Mucosa of gallbladder (tissue), 1 donor: ENCODE measurements at regions not wholly inside any gene's neighbourhood (a gene's known extent, or its start where the extent isn't known, plus 50 kb on each side); places are given as distances from the start of the nearest gene placed in this dataset.
"Not testable (repeated sequence)": the region's sequence is repeated elsewhere in the genome, so short reads cannot be mapped to it uniquely, and the experiment has no call there.

Experiments
- DNase-seq: peaks from one replicate; pipeline ENCODE4 v3.0.0-alpha.2; 2020; ENCODE audit warnings: low spot score
- donor health status: DM: no; HTN: no; CAD: no.

- no peak for DNase-seq
Measured at GRCh38 chr2:35337922-35338321, 1017.7 kb upstream of the CRIM1 start.

- DNase-seq = no peak
Measured at GRCh38 chr2:35314049-35314448, 1041.5 kb upstream of the CRIM1 start.

DNA sequence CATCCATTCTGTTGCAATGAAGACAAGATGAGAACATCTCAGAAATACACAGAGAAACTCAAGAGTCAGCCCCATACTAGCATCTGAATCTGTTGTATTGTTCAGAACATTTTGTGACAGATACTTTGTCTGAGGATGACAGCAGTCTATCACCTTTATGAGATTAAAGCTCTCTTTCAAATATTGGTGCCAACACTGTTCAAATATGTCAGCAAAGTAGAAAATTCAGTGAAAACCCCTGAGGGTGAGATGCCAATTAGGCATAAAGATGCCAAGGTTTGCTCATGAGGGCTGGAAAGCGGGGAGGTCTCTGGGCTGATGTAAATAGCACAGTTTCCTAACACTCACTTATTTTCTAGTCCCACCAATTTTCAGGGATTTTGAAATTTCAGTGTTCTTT lies 1054.2 kb upstream of the CRIM1 start:
- DNase-seq = no peak

DNA sequence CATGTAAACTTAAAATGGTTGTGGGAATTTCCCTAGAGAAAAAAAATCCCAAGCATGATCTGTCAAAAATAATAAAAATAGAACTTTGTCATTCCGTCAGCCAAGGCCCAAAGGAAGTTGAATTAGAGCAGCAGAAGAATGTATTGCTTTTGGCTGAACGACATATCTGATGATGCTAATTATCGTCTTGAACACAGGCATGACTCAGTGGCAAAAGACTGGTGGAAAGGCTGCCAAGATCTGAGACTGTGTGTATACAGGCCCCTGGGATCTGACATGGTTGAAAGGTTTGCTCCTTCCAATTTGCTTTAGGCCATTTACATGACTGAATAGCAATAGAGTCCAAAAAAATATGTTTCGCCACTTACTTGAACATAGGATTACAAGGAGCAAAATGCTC lies 1057.1 kb upstream of the CRIM1 start:
- DNase-seq = no peak

DNA sequence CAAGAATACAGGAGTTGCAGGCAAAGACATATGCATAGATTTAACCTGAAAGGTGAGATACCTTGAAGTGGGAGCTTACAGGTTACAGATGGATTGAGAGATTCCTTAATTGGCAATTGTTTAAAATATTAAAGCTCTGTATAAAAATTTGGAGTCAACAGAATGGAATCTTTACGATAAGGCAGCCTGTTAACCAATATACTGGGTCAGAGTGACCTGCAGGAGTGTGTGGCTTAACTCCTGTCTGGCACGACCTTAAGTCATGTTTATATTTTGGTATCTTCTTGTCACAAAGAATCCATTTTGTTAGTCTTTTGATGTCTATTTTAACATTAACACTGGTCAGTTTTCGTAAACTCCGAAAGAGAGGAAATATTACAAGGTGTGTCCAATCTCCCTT lies 1058.2 kb upstream of the CRIM1 start:
- no peak for DNase-seq

GRCh38 chr2:35294636-35295263 lies 1060.8 kb upstream of the CRIM1 start:
- DNase-seq = no peak

GRCh38 chr2:35293261-35293660 lies 1062.3 kb upstream of the CRIM1 start:
- no peak for DNase-seq

- DNase-seq = no peak
Measured at GRCh38 chr2:35292199-35292598, 1063.4 kb upstream of the CRIM1 start.

DNA sequence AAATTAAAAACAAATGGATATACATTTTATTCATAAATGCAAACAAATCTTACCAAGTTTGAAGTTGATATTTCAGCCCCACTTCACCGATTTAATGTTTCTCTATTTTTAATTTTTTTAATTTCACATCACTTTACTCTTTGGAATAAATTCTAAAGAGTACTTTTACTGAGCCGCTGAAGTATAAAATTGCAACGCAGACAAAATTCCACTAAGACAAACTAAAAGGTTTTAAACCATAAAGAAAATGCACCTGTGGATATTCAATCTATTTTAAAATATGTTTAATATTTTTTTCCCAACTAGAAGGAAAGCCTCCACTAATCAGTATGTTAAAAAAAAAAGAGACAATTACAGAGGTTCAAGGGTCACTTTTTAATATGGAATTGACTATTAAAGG lies 1073.9 kb upstream of the CRIM1 start:
- no peak for DNase-seq

DNA sequence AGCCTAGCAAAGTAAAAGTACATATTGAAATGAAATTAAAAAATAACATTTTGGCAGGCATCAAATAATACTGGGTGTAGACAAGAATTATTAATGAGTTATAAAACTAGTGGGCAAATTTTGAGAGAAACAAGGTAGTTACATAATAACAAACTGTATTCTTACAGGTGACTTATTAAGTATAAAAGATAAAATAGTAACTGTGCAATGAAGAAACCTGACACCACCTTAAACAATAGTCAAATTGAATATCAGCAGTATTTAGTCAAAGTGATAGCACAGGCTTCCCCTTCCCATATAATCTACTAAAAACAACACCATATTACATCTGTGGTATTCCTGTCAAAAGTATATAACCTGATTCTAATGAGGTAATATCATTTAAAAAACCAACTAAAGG lies 1099.8 kb upstream of the CRIM1 start:
- DNase-seq = no peak

GRCh38 chr2:35251156-35251555 lies 1104.4 kb upstream of the CRIM1 start:
- no peak for DNase-seq

GRCh38 chr2:35246702-35247101 lies 1108.9 kb upstream of the CRIM1 start:
- DNase-seq = no peak

DNA sequence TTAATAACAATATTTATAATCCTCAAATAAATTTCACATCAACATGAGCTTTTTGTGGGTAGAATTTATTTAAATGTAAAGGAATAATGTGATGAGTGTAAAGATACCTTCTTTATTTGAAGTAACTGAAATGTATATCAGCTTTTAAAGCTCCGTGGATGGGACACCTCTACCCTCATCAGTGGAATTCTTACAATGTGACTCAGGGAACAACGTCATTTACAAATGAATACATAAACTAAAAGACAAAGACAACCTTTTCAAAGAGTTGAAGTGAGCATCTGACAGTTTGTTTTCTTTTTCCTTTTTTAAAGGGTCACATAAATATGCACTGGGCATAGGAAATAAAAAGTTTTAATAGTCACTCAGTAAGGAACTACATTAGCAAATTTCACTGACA lies 1127.0 kb upstream of the CRIM1 start:
- no peak for DNase-seq

GRCh38 chr2:35220461-35220860 lies 1135.1 kb upstream of the CRIM1 start:
- no peak for DNase-seq

DNA sequence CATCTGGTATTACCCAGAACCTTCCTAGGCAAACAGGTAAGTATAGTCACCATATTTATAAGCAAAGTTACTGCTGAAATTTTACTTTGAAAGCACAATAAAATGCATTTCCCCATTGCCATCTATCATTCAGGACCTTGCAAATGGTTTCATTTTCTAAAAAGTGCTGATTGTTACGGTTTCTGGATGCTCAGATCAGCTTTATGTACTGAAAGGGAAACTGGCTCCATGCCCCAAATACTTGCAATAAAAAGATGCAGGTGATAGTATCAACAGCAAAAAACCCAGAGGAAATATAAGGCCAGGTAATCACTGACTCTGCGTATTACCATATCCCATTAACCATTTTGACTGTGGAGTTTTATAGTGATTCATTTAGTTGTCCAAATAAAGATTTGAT lies 1150.7 kb upstream of the CRIM1 start:
- DNase-seq = no peak

GRCh38 chr2:35204323-35204722 lies 1151.3 kb upstream of the CRIM1 start:
- DNase-seq = no peak

GRCh38 chr2:35199298-35199697 lies 1156.3 kb upstream of the CRIM1 start:
- DNase-seq = no peak

- DNase-seq = no peak
Measured at GRCh38 chr2:35185861-35186412, 1169.6 kb upstream of the CRIM1 start.

DNA sequence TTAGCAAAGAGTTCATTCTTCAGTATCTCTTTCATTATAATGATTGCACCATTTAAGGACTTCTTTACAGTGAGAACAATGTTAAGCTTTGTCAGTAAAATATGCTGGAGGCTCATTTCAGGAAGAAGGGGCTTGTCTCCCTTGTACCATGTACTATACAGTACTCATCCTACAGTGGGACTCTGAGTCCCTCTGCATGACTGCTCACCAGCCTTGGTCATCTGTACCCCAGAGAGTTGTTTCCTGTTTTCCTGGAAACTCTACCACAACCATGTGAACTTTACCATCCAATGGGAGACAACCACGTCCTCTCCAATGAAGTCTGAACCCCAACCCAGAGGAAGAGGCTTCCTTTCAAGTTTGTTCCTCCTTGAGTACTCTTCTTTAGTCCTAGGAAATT lies 1171.1 kb upstream of the CRIM1 start:
- no peak for DNase-seq

DNA sequence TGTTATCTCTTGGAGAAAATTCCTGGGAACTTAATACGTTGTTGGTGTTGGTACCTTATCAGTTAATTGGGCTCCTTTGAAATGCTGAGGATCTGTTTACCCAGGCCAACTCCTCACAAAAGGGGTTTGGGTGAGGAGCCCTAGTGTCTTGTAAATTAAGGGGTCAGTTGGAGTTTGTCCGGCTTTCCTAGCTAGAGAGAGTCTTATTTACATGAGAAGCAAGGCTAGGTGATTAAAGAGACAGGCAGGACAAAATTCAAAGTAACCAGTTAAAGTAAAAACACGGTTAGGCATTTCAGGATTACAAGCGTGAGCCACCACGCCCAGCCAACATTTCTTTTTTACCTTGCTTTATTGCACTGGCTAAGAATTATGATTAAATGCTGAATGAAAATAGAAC lies 1178.9 kb upstream of the CRIM1 start:
- not testable (repeated sequence) for DNase-seq

- no peak for DNase-seq
Measured at GRCh38 chr2:35174845-35175244, 1180.7 kb upstream of the CRIM1 start.

GRCh38 chr2:35172687-35173086 lies 1182.9 kb upstream of the CRIM1 start:
- no peak for DNase-seq

DNA sequence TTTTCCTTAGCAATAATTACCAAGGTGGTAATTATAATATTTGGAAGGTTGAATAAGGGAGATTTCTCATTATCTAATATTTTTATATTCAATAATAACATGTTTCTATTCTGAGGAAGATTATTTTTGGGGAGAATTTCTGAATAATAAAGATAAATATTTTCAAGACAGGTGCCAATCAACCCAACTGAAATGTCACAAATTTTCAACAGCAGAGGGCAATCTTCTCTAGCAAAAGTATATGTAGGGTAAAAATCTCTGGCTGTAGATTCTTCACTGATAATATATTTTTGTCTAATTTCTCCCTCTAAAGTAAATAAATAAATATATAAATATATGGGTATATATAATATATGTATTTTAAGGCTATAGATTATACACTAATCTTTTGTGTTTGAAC lies 1187.2 kb upstream of the CRIM1 start:
- DNase-seq = no peak

GRCh38 chr2:35163948-35164347 lies 1191.6 kb upstream of the CRIM1 start:
- DNase-seq = no peak
